ENCODE measurements at regions not wholly inside any gene's neighbourhood (a gene's known extent, or its start where the extent isn't known, plus 50 kb on each side); places are given as distances from the start of the nearest gene placed in this dataset.

GRCh38 chr9:99713838-99714306 lies 107.8 kb upstream of the NR4A3 start:
- TF ChIP-seq CTCF (IDR thresholded peaks at IDR 0.05) = no peak
- TF ChIP-seq POLR2AphosphoS5 (IDR thresholded peaks at IDR 0.05; ENCODE audit: insufficient read depth in 1 of 2, low read depth in 1 of 2) = no peak
- no peak for TF ChIP-seq POLR2A (IDR thresholded peaks at IDR 0.05)

Measured in vagina (tissue), 2 donors.